ENCODE measurements at regions not wholly inside any gene's neighbourhood (a gene's known extent, or its start where the extent isn't known, plus 50 kb on each side); places are given as distances from the start of the nearest gene placed in this dataset.
A peak's percentile ranks its signal among the peaks of the same experiment; 100 is the strongest.

DNA sequence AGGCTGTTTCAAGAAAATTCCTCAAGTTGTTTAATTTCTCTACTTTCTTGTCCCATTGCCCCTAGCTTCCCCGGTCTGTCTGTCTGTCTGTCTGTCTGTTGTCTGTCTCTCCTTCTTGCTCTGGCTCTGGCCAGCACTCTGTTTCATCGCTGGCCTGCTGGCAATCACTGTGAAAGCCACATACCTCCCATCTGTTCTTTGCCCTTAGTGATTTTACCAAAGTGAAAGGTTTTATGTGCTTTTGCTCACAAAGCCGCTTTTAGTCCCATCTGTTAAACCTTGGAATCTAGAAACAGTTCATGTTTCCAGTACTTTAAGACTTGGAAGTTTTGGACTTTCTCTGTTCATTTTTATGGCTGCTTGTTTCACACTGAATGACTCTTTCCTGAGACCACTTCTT lies 87.8 kb upstream of the EXOC2 start:
- no peak for TF ChIP-seq EZH2 (IDR thresholded peaks at IDR 0.05; ENCODE audit: low read length, missing control alignments)
- TF ChIP-seq, protein P1, sequence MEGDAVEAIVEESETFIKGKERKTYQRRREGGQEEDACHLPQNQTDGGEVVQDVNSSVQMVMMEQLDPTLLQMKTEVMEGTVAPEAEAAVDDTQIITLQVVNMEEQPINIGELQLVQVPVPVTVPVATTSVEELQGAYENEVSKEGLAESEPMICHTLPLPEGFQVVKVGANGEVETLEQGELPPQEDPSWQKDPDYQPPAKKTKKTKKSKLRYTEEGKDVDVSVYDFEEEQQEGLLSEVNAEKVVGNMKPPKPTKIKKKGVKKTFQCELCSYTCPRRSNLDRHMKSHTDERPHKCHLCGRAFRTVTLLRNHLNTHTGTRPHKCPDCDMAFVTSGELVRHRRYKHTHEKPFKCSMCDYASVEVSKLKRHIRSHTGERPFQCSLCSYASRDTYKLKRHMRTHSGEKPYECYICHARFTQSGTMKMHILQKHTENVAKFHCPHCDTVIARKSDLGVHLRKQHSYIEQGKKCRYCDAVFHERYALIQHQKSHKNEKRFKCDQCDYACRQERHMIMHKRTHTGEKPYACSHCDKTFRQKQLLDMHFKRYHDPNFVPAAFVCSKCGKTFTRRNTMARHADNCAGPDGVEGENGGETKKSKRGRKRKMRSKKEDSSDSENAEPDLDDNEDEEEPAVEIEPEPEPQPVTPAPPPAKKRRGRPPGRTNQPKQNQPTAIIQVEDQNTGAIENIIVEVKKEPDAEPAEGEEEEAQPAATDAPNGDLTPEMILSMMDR (conservative IDR thresholded peaks at IDR 0.05 in 1 of 2, IDR thresholded peaks at IDR 0.05 in 1 of 2; ENCODE audit: low read depth in 1 of 2, low read length in 2 of 2): no peak
- DNase-seq (ENCODE audit: low read depth in 2 of 2): no peak
- no peaks in the 10 kb centered on the region for H4K20me1 ChIP-seq (ENCODE audit: control insufficient read depth, extremely low read depth, insufficient read depth, low read length)

DNA sequence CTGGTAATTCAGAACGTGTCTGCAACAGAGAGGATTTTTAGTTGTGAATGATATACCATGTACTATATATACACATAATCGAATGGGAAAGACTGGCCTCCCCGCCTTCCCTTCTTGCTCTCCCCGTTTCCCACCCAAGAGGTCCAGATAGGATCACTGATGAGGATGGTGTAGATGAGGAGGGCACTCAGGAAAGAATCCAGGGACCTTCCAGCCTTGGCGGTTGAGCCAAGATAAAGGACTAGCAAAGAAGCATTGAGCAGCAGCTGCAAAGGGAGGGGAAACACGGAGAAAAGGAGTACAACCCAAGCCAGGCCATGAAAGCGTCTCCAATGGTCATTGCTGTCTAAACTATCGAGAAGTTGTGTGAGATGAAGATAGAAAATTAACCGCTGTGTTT lies 84.0 kb upstream of the EXOC2 start:
- DNase-seq (ENCODE audit: low read depth in 2 of 2): no peak
- H3K4me1 ChIP-seq (ENCODE audit: control insufficient read depth, extremely low read depth, insufficient read depth, low read length): no peaks in the 10 kb centered on the region
- no peaks in the 10 kb centered on the region for H4K20me1 ChIP-seq (ENCODE audit: control insufficient read depth, extremely low read depth, insufficient read depth, low read length)
- TF ChIP-seq, protein P1 (conservative IDR thresholded peaks at IDR 0.05 in 1 of 2, IDR thresholded peaks at IDR 0.05 in 1 of 2; ENCODE audit: low read depth in 1 of 2, low read length in 2 of 2): no peak
- no peak for TF ChIP-seq EZH2 (IDR thresholded peaks at IDR 0.05; ENCODE audit: low read length, missing control alignments)
- H3K9me3 ChIP-seq (ENCODE audit: control insufficient read depth, insufficient read depth, low read depth, low read length): no peaks in the 10 kb centered on the region
- H3K27me3 ChIP-seq (ENCODE audit: control insufficient read depth, insufficient read depth, low read length): peaks cover 3% of the 10 kb centered on the region
- no peak overlapping the region for H3K4me3 ChIP-seq (replicated peaks in 1 of 4; ENCODE audit: control extremely low read depth in 1 of 4, insufficient read depth in 1 of 4, low read depth in 3 of 4, low read length in 4 of 4)
- no peak overlapping the region for H3K9ac ChIP-seq (ENCODE audit: insufficient read depth, low read length)
- no peak overlapping the region for H2AFZ ChIP-seq (ENCODE audit: low read length)
- H3K4me2 ChIP-seq (ENCODE audit: extremely low read depth, insufficient read depth, low read length): no peak overlapping the region
- H3K27ac ChIP-seq (ENCODE audit: insufficient read depth, low read length): no peak overlapping the region
- no peaks in the 10 kb centered on the region for H3K79me2 ChIP-seq (ENCODE audit: control insufficient read depth, insufficient read depth, low read length)
- no peaks in the 10 kb centered on the region for H3K36me3 ChIP-seq (ENCODE audit: control insufficient read depth, insufficient read depth, low read length)

More for the DNA sequence above, 87.8 kb upstream of the EXOC2 start:
- Histone ChIP-seq H3K4me3 (replicated peaks in 1 of 4; ENCODE audit: control extremely low read depth in 1 of 4, insufficient read depth in 1 of 4, low read depth in 3 of 4, low read length in 4 of 4) (no peak overlapping the region), H3K9me3 (ENCODE audit: control insufficient read depth, insufficient read depth, low read depth, low read length) (no peaks in the 10 kb centered on the region), H3K36me3 (ENCODE audit: control insufficient read depth, insufficient read depth, low read length) (no peaks in the 10 kb centered on the region), H3K9ac (ENCODE audit: insufficient read depth, low read length) (no peak overlapping the region), H3K79me2 (ENCODE audit: control insufficient read depth, insufficient read depth, low read length) (no peaks in the 10 kb centered on the region), H3K27ac (ENCODE audit: insufficient read depth, low read length) (no peak overlapping the region), H3K4me2 (ENCODE audit: extremely low read depth, insufficient read depth, low read length) (no peak overlapping the region), H3K27me3 (ENCODE audit: control insufficient read depth, insufficient read depth, low read length) (peaks cover 3% of the 10 kb centered on the region), H3K4me1 (ENCODE audit: control insufficient read depth, extremely low read depth, insufficient read depth, low read length) (no peaks in the 10 kb centered on the region), H2AFZ (ENCODE audit: low read length) (no peak overlapping the region)

DNA sequence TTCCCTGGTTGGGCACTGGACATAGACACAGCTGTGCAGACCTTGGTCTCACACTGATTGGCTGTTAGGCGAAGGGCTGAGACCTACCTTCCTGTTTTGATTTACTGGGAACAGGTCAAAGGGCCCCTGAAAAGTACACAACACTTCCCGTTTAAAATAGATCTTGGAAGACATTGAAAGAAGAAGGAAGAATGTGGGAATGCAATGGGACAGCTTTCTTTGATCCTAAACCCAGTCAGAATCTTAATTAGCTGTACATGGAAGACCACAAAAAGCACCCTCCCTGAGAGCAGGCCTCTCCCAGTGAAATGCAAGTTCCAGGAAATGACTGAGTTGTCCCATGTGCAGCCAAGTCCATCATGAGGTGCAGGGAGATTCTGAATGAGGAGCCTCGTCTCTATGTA lies 83.6 kb upstream of the EXOC2 start:
- no peak for TF ChIP-seq EZH2 (IDR thresholded peaks at IDR 0.05; ENCODE audit: low read length, missing control alignments)
- TF ChIP-seq, protein P1 (conservative IDR thresholded peaks at IDR 0.05 in 1 of 2, IDR thresholded peaks at IDR 0.05 in 1 of 2; ENCODE audit: low read depth in 1 of 2, low read length in 2 of 2): no peak
- peaks cover 3% of the 10 kb centered on the region for H3K27me3 ChIP-seq (ENCODE audit: control insufficient read depth, insufficient read depth, low read length)

More for the DNA sequence above, 83.6 kb upstream of the EXOC2 start:
- Histone ChIP-seq H2AFZ (ENCODE audit: low read length) (no peak overlapping the region), H3K9me3 (ENCODE audit: control insufficient read depth, insufficient read depth, low read depth, low read length) (no peaks in the 10 kb centered on the region), H3K4me2 (ENCODE audit: extremely low read depth, insufficient read depth, low read length) (no peak overlapping the region), H3K79me2 (ENCODE audit: control insufficient read depth, insufficient read depth, low read length) (no peaks in the 10 kb centered on the region), H4K20me1 (ENCODE audit: control insufficient read depth, extremely low read depth, insufficient read depth, low read length) (no peaks in the 10 kb centered on the region), H3K9ac (ENCODE audit: insufficient read depth, low read length) (no peak overlapping the region), H3K36me3 (ENCODE audit: control insufficient read depth, insufficient read depth, low read length) (no peaks in the 10 kb centered on the region), H3K4me3 (replicated peaks in 1 of 4; ENCODE audit: control extremely low read depth in 1 of 4, insufficient read depth in 1 of 4, low read depth in 3 of 4, low read length in 4 of 4) (no peak overlapping the region), H3K27ac (ENCODE audit: insufficient read depth, low read length) (no peak overlapping the region), H3K4me1 (ENCODE audit: control insufficient read depth, extremely low read depth, insufficient read depth, low read length) (no peaks in the 10 kb centered on the region)
- peak in 1 of 2 donors; percentile 9 for DNase-seq (ENCODE audit: low read depth in 2 of 2)
